Nephron progenitor cell (in vitro differentiated cells): ENCODE measurements at regions not wholly inside any gene's neighbourhood (a gene's known extent, or its start where the extent isn't known, plus 50 kb on each side); places are given as distances from the start of the nearest gene placed in this dataset.

ENCODE experiments used
- DNase-seq: peaks from one replicate; pipeline ENCODE4 v3.0.0; 2021
- H3K27ac Mint-ChIP-seq: 2 replicates; pipeline ENCODE4 v1.8.0; 2021; ENCODE audit warnings: mild to moderate bottlenecking, moderate library complexity, mixed read lengths
- H3K27me3 Mint-ChIP-seq: 2 replicates; pipeline ENCODE4 v1.8.0; 2021; ENCODE audit warnings: mild to moderate bottlenecking, low read depth, mixed read lengths; ENCODE audit not compliant: poor library complexity
- H3K36me3 Mint-ChIP-seq: 2 replicates; pipeline ENCODE4 v1.8.0; 2021; ENCODE audit warnings: low read depth, mixed read lengths
- H3K4me1 Mint-ChIP-seq: 2 replicates; pipeline ENCODE4 v1.8.0; 2021; ENCODE audit warnings: mixed read lengths
- H3K4me3 Mint-ChIP-seq: 2 replicates; pipeline ENCODE4 v1.8.0; 2021; ENCODE audit warnings: mild to moderate bottlenecking, moderate library complexity, mixed read lengths
- H3K9me3 Mint-ChIP-seq: 2 replicates; pipeline ENCODE4 v1.8.0; 2021; ENCODE audit warnings: mild to moderate bottlenecking, moderate library complexity, mixed read lengths
- CTCF ChIP-seq: fragments of 200-600 bp; sonication (generic); IDR thresholded peaks from 2 replicates; pipeline ENCODE4 v1.5.0; 2021; ENCODE audit warnings: antibody characterized with exemption

- H3K27me3 Mint-ChIP-seq = peaks cover 8% of the 10 kb centered on the region
- TF ChIP-seq CTCF = no peak
- no peak overlapping the region for H3K4me3 Mint-ChIP-seq
- no peak for DNase-seq
- peaks cover 12% of the 10 kb centered on the region for H3K4me1 Mint-ChIP-seq
- no peaks in the 10 kb centered on the region for H3K36me3 Mint-ChIP-seq
- H3K27ac Mint-ChIP-seq = no peak overlapping the region
- no peaks in the 10 kb centered on the region for H3K9me3 Mint-ChIP-seq
These were observed 139.5 kb downstream of the DAD1 start for GRCh38 chr14:22449600-22449905.

GRCh38 chr14:22448905-22449599 lies 140.0 kb downstream of the DAD1 start:
- Mint-ChIP-seq H3K4me3 (no peak overlapping the region), H3K4me1 (peaks cover 12% of the 10 kb centered on the region), H3K27ac (peak overlapping the region; percentile 60), H3K36me3 (no peaks in the 10 kb centered on the region), H3K9me3 (no peaks in the 10 kb centered on the region), H3K27me3 (peaks cover 11% of the 10 kb centered on the region)
- no peak for TF ChIP-seq CTCF
- no peak for DNase-seq

- no peak for TF ChIP-seq CTCF
- Mint-ChIP-seq H3K27me3 (peaks cover 11% of the 10 kb centered on the region), H3K4me3 (no peak overlapping the region)
These were observed 140.8 kb downstream of the DAD1 start for GRCh38 chr14:22448035-22448904.

GRCh38 chr14:22438742-22439141 lies 150.3 kb downstream of the DAD1 start:
- DNase-seq = no peak
- Mint-ChIP-seq H3K4me3 (no peak overlapping the region), H3K27ac (no peak overlapping the region), H3K36me3 (no peaks in the 10 kb centered on the region), H3K27me3 (peaks cover 2% of the 10 kb centered on the region), H3K4me1 (no peaks in the 10 kb centered on the region), H3K9me3 (no peaks in the 10 kb centered on the region)
- TF ChIP-seq CTCF = no peak

More at GRCh38 chr14:22448035-22448904, 140.8 kb downstream of the DAD1 start:
- Mint-ChIP-seq H3K27ac (no peak overlapping the region), H3K4me1 (peaks cover 12% of the 10 kb centered on the region), H3K9me3 (no peaks in the 10 kb centered on the region), H3K36me3 (no peaks in the 10 kb centered on the region)
- no peak for DNase-seq

GRCh38 chr14:22434901-22435550 lies 154.0 kb downstream of the DAD1 start:
- H3K27me3 Mint-ChIP-seq = peaks cover 7% of the 10 kb centered on the region
- no peak overlapping the region for H3K4me3 Mint-ChIP-seq

More at GRCh38 chr14:22434901-22435550, 154.0 kb downstream of the DAD1 start:
- Mint-ChIP-seq H3K36me3 (no peaks in the 10 kb centered on the region), H3K4me1 (no peaks in the 10 kb centered on the region), H3K27ac (no peak overlapping the region), H3K9me3 (no peaks in the 10 kb centered on the region)
- no peak for DNase-seq
- TF ChIP-seq CTCF = no peak
